CD14-positive monocyte (primary cell): ENCODE measurements at regions not wholly inside any gene's neighbourhood (a gene's known extent, or its start where the extent isn't known, plus 50 kb on each side); places are given as distances from the start of the nearest gene placed in this dataset.

Experiments used
- DNase-seq, 3 donors: peaks; one replicate each; pipeline ENCODE4 v3.0.0-alpha.2; 2011 to 2022
- H2AFZ ChIP-seq: 2 replicates; pipeline ENCODE4 v1.6.0; 2012; ENCODE audit warnings: mild to moderate bottlenecking, low read depth, low read length, inconsistent platforms; ENCODE audit not compliant: insufficient read depth, poor library complexity, severe bottlenecking
- H3K27ac ChIP-seq, 2 donors: 1 replicate in 1 of 2; 2 replicates in 1 of 2; pipeline ENCODE4 v1.5.1; 2012 to 2013; ENCODE audit warnings: low read length in 2 of 2, control low read depth in 1 of 2, inconsistent platforms in 1 of 2, low read depth in 1 of 2, mild to moderate bottlenecking in 1 of 2
- H3K27me3 ChIP-seq, 2 donors: one replicate each; pipeline versions ENCODE4 v1.6.0 to v1.6.1; 2011 to 2013; ENCODE audit warnings: low read length in 2 of 2; ENCODE audit not compliant: control insufficient read depth in 2 of 2, insufficient read depth in 2 of 2
- H3K36me3 ChIP-seq, 2 donors: replicated peaks in 1 of 2; 1 replicate in 1 of 2; 2 replicates in 1 of 2; pipeline versions ENCODE4 v1.5.1 to v1.6.1; 2012 to 2013; ENCODE audit warnings: low read length in 2 of 2, control low read depth in 1 of 2, inconsistent platforms in 1 of 2, mild to moderate bottlenecking in 1 of 2; ENCODE audit not compliant: insufficient read depth in 2 of 2, control insufficient read depth in 1 of 2
- H3K4me1 ChIP-seq, 2 donors: 1 replicate in 1 of 2; 2 replicates in 1 of 2; pipeline versions ENCODE4 v1.5.1 to v1.6.1; 2012 to 2013; ENCODE audit warnings: low read length in 2 of 2, control low read depth in 1 of 2, inconsistent platforms in 1 of 2, mild to moderate bottlenecking in 1 of 2, moderate library complexity in 1 of 2; ENCODE audit not compliant: insufficient read depth in 2 of 2, control insufficient read depth in 1 of 2
- H3K4me2 ChIP-seq: replicated peaks from 2 replicates; pipeline ENCODE3; 2012; ENCODE audit warnings: low read length, moderate library complexity, mild to moderate bottlenecking; ENCODE audit not compliant: poor library complexity, severe bottlenecking; ENCODE audit errors: extremely low read depth
- H3K4me3 ChIP-seq, 3 experiments: fragments of 200-600 bp in 1 of 3; sonication (generic) in 1 of 3; replicated peaks in 1 of 3; 1 replicate in 2 of 3; 2 replicates in 1 of 3; pipeline ENCODE4 v1.5.1; 2011 to 2013; ENCODE audit warnings: low read length in 3 of 3, mild to moderate bottlenecking in 3 of 3, control low read depth in 2 of 3, low read depth in 2 of 3, inconsistent platforms in 1 of 3, moderate library complexity in 1 of 3
- H3K79me2 ChIP-seq: 2 replicates; pipeline ENCODE4 v1.6.0; 2012; ENCODE audit warnings: mild to moderate bottlenecking, control low read depth, inconsistent platforms, low read length, moderate library complexity; ENCODE audit not compliant: insufficient read depth
- H3K9ac ChIP-seq: 2 replicates; pipeline ENCODE4 v1.6.0; 2017; ENCODE audit warnings: low read length, mild to moderate bottlenecking; ENCODE audit not compliant: insufficient read depth, poor library complexity, severe bottlenecking
- H3K9me3 ChIP-seq, 2 donors: replicated peaks in 1 of 2; 1 replicate in 1 of 2; 2 replicates in 1 of 2; pipeline versions ENCODE4 v1.5.1 to v1.6.1; 2012 to 2013; ENCODE audit warnings: low read length in 2 of 2, control low read depth in 1 of 2; ENCODE audit not compliant: control insufficient read depth in 1 of 2, insufficient read depth in 1 of 2
- H4K20me1 ChIP-seq: 2 replicates; pipeline ENCODE4 v1.6.0; 2012; ENCODE audit warnings: mild to moderate bottlenecking, low read length, control low read depth, moderate library complexity; ENCODE audit not compliant: insufficient read depth
- H3K27ac Mint-ChIP-seq, 7 donors: one replicate each; pipeline ENCODE4 v1.8.0; 2020; ENCODE audit warnings: mild to moderate bottlenecking in 7 of 7, mixed read lengths in 7 of 7, moderate library complexity in 6 of 7, inconsistent platforms in 2 of 7
- H3K27me3 Mint-ChIP-seq, 3 donors: one replicate each; pipeline ENCODE4 v1.8.0; 2021 to 2022; ENCODE audit warnings: low read depth in 3 of 3, mild to moderate bottlenecking in 3 of 3, mixed read lengths in 3 of 3, moderate library complexity in 3 of 3, inconsistent platforms in 1 of 3
- H3K36me3 Mint-ChIP-seq, 2 donors: one replicate each; pipeline ENCODE4 v1.8.0; 2020; ENCODE audit warnings: mixed read lengths in 2 of 2, inconsistent platforms in 1 of 2, mild to moderate bottlenecking in 1 of 2
- H3K4me1 Mint-ChIP-seq: one replicate; pipeline ENCODE4 v1.8.0; 2020; ENCODE audit warnings: mild to moderate bottlenecking, mixed read lengths
- H3K4me3 Mint-ChIP-seq, 2 donors: one replicate each; pipeline ENCODE4 v1.8.0; 2020; ENCODE audit warnings: mild to moderate bottlenecking in 2 of 2, mixed read lengths in 2 of 2, moderate library complexity in 1 of 2
- H3K9me3 Mint-ChIP-seq, 7 donors: one replicate each; pipeline ENCODE4 v1.8.0; 2020 to 2022; ENCODE audit warnings: mixed read lengths in 7 of 7, mild to moderate bottlenecking in 6 of 7, moderate library complexity in 6 of 7, inconsistent platforms in 2 of 7
- CTCF ChIP-seq: fragments of 200-600 bp; IDR thresholded peaks from one replicate; pipeline ENCODE4 v1.8.0; 2022; ENCODE audit warnings: antibody characterized with exemption, mild to moderate bottlenecking
- WGBS: methylation state at CpG from one replicate; pipeline ENCODE4 v1.1.5; 2013; ENCODE audit warnings: missing lambda C conversion rate; ENCODE audit not compliant: insufficient coverage; 5-methylcytosine and 5-hydroxymethylcytosine counted together
- intact Hi-C, 2 donors: fragments of 100-400 bp; cut with micrococcal nuclease; formaldehyde crosslinking; loops; one replicate each; pipeline versions ENCODE4 v1.15.0 to v1.15.1; 2023

DNA sequence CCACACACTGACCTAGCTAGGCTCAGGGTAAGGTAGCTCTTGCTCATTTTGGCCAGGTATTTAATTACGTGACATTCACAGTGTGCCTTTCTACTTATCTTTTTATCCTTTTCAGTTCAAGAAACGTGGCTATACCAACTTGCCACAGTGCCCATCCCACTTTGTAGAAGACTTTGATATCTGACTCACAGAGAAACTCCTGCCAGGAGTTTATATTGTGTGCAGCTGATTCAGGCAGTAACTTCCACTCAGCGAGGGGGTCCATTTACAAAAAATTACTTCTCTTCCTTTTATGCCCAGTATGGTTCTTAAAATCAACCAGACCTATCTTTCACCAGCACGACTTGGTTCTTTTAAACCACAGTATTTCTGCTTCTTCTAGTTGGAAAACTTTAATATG is 75.6 kb downstream of the PRL start:
- Histone ChIP-seq H3K36me3 (no peaks in the 10 kb centered on the region), H4K20me1 (no peaks in the 10 kb centered on the region), H3K9ac (no peak overlapping the region), H3K27me3 (no peaks in the 10 kb centered on the region), H2AFZ (no peak overlapping the region), H3K27ac (no peak overlapping the region), H3K9me3 (no peaks in the 10 kb centered on the region), H3K4me2 (no peak overlapping the region), H3K4me3 (no peak overlapping the region), H3K79me2 (no peaks in the 10 kb centered on the region), H3K4me1 (no peaks in the 10 kb centered on the region)
- no peak for TF ChIP-seq CTCF
- no peaks in the 10 kb centered on the region for H3K4me1 Mint-ChIP-seq
- H3K27me3 Mint-ChIP-seq = no peaks in the 10 kb centered on the region
- intact Hi-C loops = no loop called here
- DNase-seq = no peak
- H3K36me3 Mint-ChIP-seq = no peaks in the 10 kb centered on the region
- H3K27ac Mint-ChIP-seq = no peak overlapping the region
- H3K9me3 Mint-ChIP-seq = peaks cover 0 to 4% (median 0%) of the 10 kb centered on the region in 7 donors
- 96% methylated on average over 3 of the region's 4 CpGs for WGBS
- H3K4me3 Mint-ChIP-seq = no peak overlapping the region

GRCh38 chr6:22221630-22222029 is 75.2 kb downstream of the PRL start:
- peaks cover 0 to 7% (median 1%) of the 10 kb centered on the region in 7 donors for H3K9me3 Mint-ChIP-seq
- H3K36me3 Mint-ChIP-seq = no peaks in the 10 kb centered on the region
- H3K27ac Mint-ChIP-seq = no peak overlapping the region
- H3K4me1 Mint-ChIP-seq = no peaks in the 10 kb centered on the region
- TF ChIP-seq CTCF = no peak
- intact Hi-C loops = no loop called here
- no peak overlapping the region for H3K4me2 ChIP-seq
- H3K4me3 ChIP-seq = no peak overlapping the region
- no peak for DNase-seq
- WGBS = no CpG with 5 or more reads among the region's 3 CpGs
- no peaks in the 10 kb centered on the region for H3K27me3 Mint-ChIP-seq
- no peak overlapping the region for H2AFZ ChIP-seq
- no peaks in the 10 kb centered on the region for H3K27me3 ChIP-seq
- H3K9me3 ChIP-seq = no peaks in the 10 kb centered on the region
- H3K4me1 ChIP-seq = no peaks in the 10 kb centered on the region
- no peaks in the 10 kb centered on the region for H4K20me1 ChIP-seq
- no peak overlapping the region for H3K9ac ChIP-seq
- no peak overlapping the region for H3K4me3 Mint-ChIP-seq
- no peaks in the 10 kb centered on the region for H3K36me3 ChIP-seq
- H3K79me2 ChIP-seq = no peaks in the 10 kb centered on the region
- no peak overlapping the region for H3K27ac ChIP-seq
